Keratinocyte (primary cell): ENCODE measurements at regions not wholly inside any gene's neighbourhood (a gene's known extent, or its start where the extent isn't known, plus 50 kb on each side); places are given as distances from the start of the nearest gene placed in this dataset.

ENCODE experiments used
- CTCF ChIP-seq, 3 experiments: IDR thresholded peaks in 1 of 3; conservative IDR thresholded peaks in 1 of 3; optimal IDR thresholded peaks in 1 of 3; 2 replicates in 2 of 3; 3 replicates in 1 of 3; pipeline versions ENCODE3 to v1.5.1; 2011; ENCODE audit warnings: low read length in 3 of 3, mild to moderate bottlenecking in 3 of 3, moderate library complexity in 2 of 3, control low read depth in 1 of 3, inconsistent platforms in 1 of 3; ENCODE audit not compliant: insufficient read depth in 2 of 3; ENCODE audit errors: extremely low read depth in 1 of 3
- EZH2 ChIP-seq: IDR thresholded peaks from one replicate; pipeline ENCODE4 v1.6.1; 2012; ENCODE audit warnings: inconsistent platforms, mild to moderate bottlenecking, low read length, moderate library complexity

- no peak for TF ChIP-seq CTCF (optimal IDR thresholded peaks at IDR 0.05 in 1 of 3, IDR thresholded peaks at IDR 0.05 in 1 of 3, conservative IDR thresholded peaks at IDR 0.05 in 1 of 3; ENCODE audit: extremely low read depth in 1 of 3, insufficient read depth in 2 of 3, low read length in 3 of 3)
- TF ChIP-seq EZH2 = no peak
Measured at GRCh38 chr10:29748109-29748650, 113.4 kb upstream of the SVIL start.
